ENCODE measurements at regions not wholly inside any gene's neighbourhood (a gene's known extent, or its start where the extent isn't known, plus 50 kb on each side); places are given as distances from the start of the nearest gene placed in this dataset.
A peak's percentile ranks its signal among the peaks of the same experiment; 100 is the strongest.

GRCh38 chr7:124428781-124429180, 336.8 kb downstream of the GPR37 start:
- Histone ChIP-seq H3K36me3 (replicated peaks; ENCODE audit: insufficient read depth, low read length) (no peaks in the 10 kb centered on the region), H4K20me1 (ENCODE audit: insufficient read depth, low read length) (no peaks in the 10 kb centered on the region), H2AFZ (ENCODE audit: low read length) (no peak overlapping the region), H3K4me2 (ENCODE audit: low read depth, low read length) (no peak overlapping the region), H3K9me2 (replicated peaks; ENCODE audit: insufficient read depth, low read length) (no peaks in the 10 kb centered on the region), H3K4me3 (ENCODE audit: low read length) (no peak overlapping the region), H3K79me2 (ENCODE audit: low read length) (no peaks in the 10 kb centered on the region), H3F3A (ENCODE audit: insufficient read depth, low read length) (no peaks in the 10 kb centered on the region), H3K9me3 (replicated peaks; ENCODE audit: insufficient read depth, low read length) (no peaks in the 10 kb centered on the region), H3K4me1 (ENCODE audit: low read length) (peaks cover 15% of the 10 kb centered on the region), H3K9ac (ENCODE audit: low read length) (no peak overlapping the region), H3K27ac (ENCODE audit: low read length) (no peak overlapping the region), H3K27me3 (replicated peaks; ENCODE audit: insufficient read depth, low read length) (no peaks in the 10 kb centered on the region)
- no peak for DNase-seq
- TF ChIP-seq EZH2phosphoT487 (IDR thresholded peaks at IDR 0.05; ENCODE audit: low read length) (no peak), CTCF (IDR thresholded peaks at IDR 0.05; ENCODE audit: low read length) (no peak), EZH2 (optimal IDR thresholded peaks at IDR 0.05; ENCODE audit: low read depth, low read length) (no peak)

GRCh38 chr7:124426621-124427020, 339.0 kb downstream of the GPR37 start:
- Histone ChIP-seq H3K4me3 (ENCODE audit: low read length) (no peak overlapping the region), H3K79me2 (ENCODE audit: low read length) (no peaks in the 10 kb centered on the region), H3K9ac (ENCODE audit: low read length) (no peak overlapping the region), H3F3A (ENCODE audit: insufficient read depth, low read length) (no peaks in the 10 kb centered on the region), H3K4me2 (ENCODE audit: low read depth, low read length) (0 out of 2 replicates have a peak overlapping the region, but pooled peaks have one; percentile 8), H3K4me1 (ENCODE audit: low read length) (peaks cover 15% of the 10 kb centered on the region), H3K9me3 (replicated peaks; ENCODE audit: insufficient read depth, low read length) (no peaks in the 10 kb centered on the region), H3K27me3 (replicated peaks; ENCODE audit: insufficient read depth, low read length) (no peaks in the 10 kb centered on the region), H4K20me1 (ENCODE audit: insufficient read depth, low read length) (no peaks in the 10 kb centered on the region), H3K36me3 (replicated peaks; ENCODE audit: insufficient read depth, low read length) (no peaks in the 10 kb centered on the region), H3K27ac (ENCODE audit: low read length) (no peak overlapping the region; the same call in 1 of the 2 replicates), H2AFZ (ENCODE audit: low read length) (peak overlapping the region; percentile 19; the same call in 1 of the 2 replicates), H3K9me2 (replicated peaks; ENCODE audit: insufficient read depth, low read length) (no peaks in the 10 kb centered on the region)
- TF ChIP-seq EZH2 (optimal IDR thresholded peaks at IDR 0.05; ENCODE audit: low read depth, low read length) (no peak), EZH2phosphoT487 (IDR thresholded peaks at IDR 0.05; ENCODE audit: low read length) (no peak), CTCF (IDR thresholded peaks at IDR 0.05; ENCODE audit: low read length) (no peak)
- DNase-seq: no peak

GRCh38 chr7:124423863-124424262, 341.7 kb downstream of the GPR37 start:
- H2AFZ ChIP-seq (ENCODE audit: low read length): no peak overlapping the region
- TF ChIP-seq EZH2 (optimal IDR thresholded peaks at IDR 0.05; ENCODE audit: low read depth, low read length) (no peak), EZH2phosphoT487 (IDR thresholded peaks at IDR 0.05; ENCODE audit: low read length) (no peak), CTCF (IDR thresholded peaks at IDR 0.05; ENCODE audit: low read length) (no peak)
- H3K9me3 ChIP-seq (replicated peaks; ENCODE audit: insufficient read depth, low read length): no peaks in the 10 kb centered on the region
- no peak overlapping the region for H3K4me3 ChIP-seq (ENCODE audit: low read length)
- H4K20me1 ChIP-seq (ENCODE audit: insufficient read depth, low read length): no peaks in the 10 kb centered on the region
- no peaks in the 10 kb centered on the region for H3F3A ChIP-seq (ENCODE audit: insufficient read depth, low read length)
- DNase-seq: no peak
- H3K79me2 ChIP-seq (ENCODE audit: low read length): no peaks in the 10 kb centered on the region
- no peak overlapping the region for H3K9ac ChIP-seq (ENCODE audit: low read length)
- no peaks in the 10 kb centered on the region for H3K36me3 ChIP-seq (replicated peaks; ENCODE audit: insufficient read depth, low read length)
- H3K9me2 ChIP-seq (replicated peaks; ENCODE audit: insufficient read depth, low read length): no peaks in the 10 kb centered on the region
- no peak overlapping the region for H3K4me2 ChIP-seq (ENCODE audit: low read depth, low read length)
- H3K27me3 ChIP-seq (replicated peaks; ENCODE audit: insufficient read depth, low read length): no peaks in the 10 kb centered on the region
- peaks cover 15% of the 10 kb centered on the region for H3K4me1 ChIP-seq (ENCODE audit: low read length)
- no peak overlapping the region for H3K27ac ChIP-seq (ENCODE audit: low read length)

Data from MM.1S (cell line).